Stimulated activated CD4-positive, alpha-beta T cell treated with anti-CD3 and anti-CD28 coated beads, Interleukin-2, amount 100 ng/mL, for 48 hours (primary cell): ENCODE measurements at regions not wholly inside any gene's neighbourhood (a gene's known extent, or its start where the extent isn't known, plus 50 kb on each side); places are given as distances from the start of the nearest gene placed in this dataset.

ENCODE experiments used
- DNase-seq, 2 donors: peaks; one replicate each; pipeline ENCODE4 v3.0.0-alpha.2; 2020

DNA sequence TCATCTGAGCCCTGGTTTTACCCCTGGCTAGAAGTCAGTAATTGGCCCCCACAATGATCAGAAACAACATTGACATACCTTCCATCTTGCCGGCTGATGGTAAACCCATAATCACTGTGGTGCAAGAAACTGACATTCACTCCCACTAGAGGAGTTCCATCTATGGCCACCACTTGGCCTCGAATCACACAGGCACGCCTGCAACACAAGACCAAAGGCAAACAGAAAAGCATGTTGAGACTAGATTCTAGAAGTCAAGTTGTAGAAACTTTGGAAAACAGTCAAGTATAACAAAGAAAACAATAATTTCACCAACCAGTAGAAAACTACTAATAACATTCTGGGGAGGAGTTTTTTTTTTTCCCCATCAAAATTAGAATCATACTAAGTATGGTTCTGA, 183.4 kb downstream of the SH2D1A start:
- no peak for DNase-seq

DNA sequence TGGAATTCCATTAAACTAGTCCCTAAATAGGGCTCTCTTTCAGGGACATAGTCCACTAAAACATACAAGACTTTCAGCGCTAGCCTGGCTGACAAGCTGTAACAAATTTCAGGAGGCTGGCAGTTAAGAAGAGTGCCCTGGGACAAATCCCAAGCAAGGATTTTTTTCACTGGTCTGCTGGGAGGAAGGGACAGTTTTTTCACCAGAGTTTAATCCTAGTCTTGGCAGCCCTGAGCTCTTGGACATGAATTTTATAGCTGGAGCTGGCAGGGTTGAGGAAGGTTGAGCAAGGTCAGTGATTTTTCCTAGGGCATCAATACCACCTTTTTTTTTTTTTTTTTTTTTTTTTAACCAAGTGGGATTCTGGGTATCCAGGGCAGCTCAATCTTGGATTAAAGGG, 184.4 kb downstream of the SH2D1A start:
- no peak for DNase-seq

DNA sequence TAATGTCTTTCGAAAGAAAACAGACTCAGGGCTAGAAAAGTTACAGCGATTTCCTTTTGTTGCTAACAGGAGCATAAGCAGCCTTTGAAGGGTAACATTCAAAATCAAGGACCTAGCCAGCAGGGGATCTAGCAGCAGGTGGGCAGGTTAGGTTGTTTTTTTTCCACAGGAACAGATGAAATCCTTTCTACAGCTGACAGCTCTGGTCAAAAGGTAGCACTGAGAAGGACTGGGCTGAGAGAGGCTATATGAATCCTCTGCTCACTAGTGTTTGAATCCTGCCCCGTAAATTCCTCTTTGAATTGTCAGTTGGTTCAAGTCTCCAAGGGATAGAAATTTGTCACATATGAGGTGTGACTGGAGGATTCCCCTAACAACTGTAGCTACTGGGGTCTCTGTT, 188.2 kb downstream of the SH2D1A start:
- DNase-seq = no peak

DNA sequence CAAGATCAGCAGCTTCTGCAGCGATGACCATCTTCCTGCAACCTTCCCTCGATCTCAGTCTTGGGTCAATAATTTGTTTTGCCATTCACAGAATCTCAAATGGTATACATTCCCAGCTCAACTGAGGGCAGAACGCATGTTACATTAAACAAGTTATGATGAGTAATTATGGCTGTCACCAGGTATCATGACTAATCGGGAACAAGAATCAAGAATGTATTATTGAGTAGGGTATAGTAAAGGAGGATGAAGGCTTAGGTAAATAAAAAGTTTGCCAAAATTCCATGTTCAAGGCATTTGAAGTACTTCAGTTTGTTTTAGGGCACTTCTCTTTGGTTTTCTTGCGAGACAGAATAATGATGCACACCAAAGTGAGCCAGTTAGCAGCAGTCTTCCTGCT, 194.1 kb downstream of the SH2D1A start:
- no peak for DNase-seq

DNA sequence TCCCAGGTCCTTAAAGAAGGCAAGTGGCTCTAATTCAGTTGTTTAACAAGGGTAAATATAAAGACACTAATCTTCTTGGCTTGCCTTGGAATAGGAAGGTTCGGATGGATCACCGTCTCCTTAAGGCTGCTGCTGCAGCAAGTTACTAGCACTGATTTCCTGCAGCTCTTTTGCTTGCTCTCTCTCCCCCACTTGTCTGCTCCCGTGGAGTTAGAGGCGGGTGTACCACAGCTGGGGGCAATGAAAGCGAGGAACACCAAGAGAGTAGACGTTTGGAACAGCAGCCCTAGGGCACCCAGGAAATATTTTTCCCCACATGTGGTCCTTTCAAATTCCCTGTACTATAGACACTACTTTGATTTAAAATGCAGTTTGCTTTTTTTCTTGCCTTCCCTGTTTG, 202.2 kb downstream of the SH2D1A start:
- no peak for DNase-seq

DNA sequence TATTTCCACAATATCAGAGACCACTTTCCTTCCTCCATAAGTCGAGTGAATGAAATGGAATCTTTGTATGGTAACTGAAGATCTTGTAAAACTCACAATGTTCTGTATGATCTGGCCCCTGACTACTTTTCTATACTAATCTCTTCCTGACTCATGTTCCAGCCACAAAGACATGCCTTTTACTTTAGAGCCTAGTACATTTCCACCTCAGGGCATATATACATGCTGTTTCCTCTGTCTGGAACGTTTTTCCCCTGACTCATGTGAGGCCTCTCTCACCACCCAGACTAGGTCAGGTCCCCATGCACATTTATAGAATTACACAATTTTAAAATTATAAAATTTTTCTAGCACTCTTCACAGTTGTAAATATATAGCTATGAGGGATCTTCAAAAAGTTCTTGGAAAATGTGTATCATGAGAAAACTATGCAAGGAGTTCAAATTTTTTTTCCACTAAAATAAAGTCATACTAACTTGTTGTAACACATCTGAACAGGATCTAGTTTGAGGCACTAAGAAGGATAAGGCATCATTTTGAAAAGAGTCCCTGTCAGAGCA, 208.8 kb downstream of the SH2D1A start:
- no peak for DNase-seq

DNA sequence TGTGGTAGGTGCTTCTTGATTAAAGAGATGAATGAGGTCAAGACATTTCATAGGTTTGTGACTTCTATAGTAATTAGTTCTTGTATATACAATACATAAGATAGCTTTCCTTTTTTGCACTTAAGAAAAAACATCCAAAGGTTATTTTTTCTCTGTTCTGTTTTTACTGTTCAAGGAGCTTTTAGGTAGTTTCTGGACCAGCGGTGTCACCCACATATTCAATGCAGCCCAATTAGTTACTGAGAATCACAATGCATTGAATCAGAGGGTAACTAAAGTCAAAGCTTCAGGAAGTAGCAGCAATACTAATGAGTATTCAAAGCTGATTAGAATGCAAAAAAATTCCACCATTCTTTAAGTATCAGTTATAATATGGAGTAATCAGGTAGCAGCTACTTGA, 211.6 kb downstream of the SH2D1A start:
- no peak for DNase-seq

DNA sequence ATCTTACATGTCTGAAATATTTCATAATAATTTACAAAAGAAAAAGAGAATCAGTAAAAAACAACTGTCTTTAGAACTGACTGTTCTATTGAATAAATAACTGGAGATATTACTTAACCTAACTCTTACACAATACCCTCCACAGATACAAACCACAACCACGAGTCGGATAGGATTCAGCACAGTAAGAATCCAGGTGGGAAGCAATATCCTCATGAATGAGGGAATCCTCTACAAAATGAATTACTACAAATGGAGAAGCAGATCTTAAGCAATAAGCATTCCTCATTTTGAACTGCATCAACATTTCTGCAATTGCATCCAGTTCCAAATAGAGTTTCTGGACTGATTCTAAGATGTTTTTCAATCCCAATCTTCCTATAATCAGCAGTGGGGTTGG, 227.1 kb downstream of the SH2D1A start:
- no peak for DNase-seq

DNA sequence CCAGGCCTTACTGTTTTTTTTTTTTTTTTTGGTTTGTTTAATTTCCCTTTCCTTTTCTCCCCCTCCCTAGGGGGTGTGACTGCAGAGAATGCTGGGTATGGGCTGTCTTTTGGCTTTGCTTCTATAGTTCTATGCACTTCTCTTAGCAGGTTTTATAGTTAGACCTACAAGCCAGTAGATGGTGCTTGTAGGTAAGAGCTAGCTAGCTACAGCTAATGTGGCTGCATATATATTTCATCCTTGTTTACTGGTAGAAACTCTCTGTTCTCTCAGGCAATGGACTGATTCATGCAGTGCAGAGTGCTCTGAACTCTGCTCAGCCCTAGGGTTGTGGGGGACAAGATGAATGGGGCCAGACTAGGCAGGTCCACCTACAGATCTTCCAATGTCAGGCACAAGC, 246.4 kb downstream of the SH2D1A start:
- no peak for DNase-seq

DNA sequence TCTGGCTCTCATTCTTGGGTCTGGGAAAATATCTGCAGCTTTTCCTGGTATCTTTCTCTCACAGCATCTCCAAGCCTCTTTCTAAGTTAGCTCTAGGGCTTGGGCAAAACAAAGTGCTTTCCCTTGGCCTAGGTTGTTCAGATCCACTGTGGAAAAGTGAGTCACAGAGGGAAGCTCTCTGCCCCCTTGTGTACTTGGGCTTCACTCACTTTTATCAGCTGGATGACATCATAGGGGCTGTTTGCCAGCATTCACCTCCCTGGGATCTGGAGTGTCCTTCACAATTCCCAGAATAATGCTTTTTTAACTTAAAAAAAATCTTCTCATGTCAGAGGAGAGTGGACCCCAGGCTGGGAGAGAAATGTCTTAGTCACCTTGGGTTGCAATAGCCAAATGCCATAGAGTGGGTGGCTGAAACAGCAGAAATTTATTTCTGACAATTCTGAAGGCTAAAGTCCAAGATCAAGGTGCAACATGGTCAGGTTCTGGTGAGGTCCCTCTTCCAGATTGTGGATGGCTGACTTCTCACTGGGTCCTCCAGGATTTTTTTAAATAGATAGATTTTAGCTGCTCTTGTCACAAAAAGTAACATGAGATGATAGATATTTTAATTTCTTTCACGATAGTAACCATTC, 247.8 kb downstream of the SH2D1A start:
- no peak for DNase-seq

DNA sequence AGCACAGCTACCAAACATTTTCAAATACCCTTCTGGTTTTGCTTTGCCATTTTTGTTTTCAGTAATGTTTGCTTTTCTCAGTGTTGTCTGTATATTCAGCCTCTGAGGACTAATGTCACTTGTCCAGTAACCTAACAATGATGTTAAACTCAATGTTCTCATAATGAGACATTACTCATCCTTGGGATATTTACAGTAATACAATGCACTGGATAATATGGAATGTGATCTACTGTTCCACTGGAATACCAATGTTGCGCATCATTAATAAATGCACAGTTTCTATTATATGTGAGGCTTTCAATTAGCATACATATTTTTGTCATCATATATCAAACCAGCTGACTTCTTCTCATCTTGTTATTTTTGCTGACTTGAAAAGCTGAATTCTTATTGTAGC, 259.1 kb downstream of the SH2D1A start:
- DNase-seq = no peak

DNA sequence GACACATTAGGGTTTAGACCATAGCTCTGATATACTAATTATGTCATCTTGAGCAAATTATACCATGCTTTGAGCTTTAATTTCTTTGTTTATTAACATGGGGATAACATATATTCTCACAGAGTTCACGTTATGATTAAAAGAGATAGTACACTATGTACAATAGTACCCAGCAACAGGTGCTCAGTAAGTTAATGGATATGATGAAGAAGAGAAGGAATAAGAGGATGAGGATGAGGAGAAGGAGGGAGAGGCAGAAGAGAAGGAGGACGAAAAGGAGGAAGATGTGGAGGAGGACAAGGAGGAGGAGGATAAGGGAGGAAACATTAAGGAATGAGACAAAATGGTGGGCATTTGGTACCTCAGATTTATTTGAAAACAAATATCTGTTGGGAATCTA, 260.4 kb downstream of the SH2D1A start:
- no peak for DNase-seq

DNA sequence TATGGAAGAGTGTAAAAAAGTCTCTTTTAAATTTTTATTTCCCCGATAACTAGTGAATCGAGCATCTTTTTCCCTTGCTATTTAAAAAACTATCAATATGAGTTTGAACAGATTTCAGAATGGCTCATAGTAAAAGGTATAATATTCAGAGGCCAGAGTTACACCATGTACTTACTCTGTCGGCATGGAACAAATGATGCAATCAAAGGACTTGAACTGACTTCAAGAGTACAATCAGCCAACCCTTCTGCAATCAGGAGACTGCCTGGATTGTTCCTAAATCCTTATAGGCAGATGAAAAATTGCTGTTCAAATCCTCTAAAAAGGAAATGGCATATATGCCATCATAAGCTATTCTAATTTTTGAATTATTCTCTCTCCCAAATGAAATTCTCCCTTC, 273.3 kb downstream of the SH2D1A start:
- DNase-seq = no peak

DNA sequence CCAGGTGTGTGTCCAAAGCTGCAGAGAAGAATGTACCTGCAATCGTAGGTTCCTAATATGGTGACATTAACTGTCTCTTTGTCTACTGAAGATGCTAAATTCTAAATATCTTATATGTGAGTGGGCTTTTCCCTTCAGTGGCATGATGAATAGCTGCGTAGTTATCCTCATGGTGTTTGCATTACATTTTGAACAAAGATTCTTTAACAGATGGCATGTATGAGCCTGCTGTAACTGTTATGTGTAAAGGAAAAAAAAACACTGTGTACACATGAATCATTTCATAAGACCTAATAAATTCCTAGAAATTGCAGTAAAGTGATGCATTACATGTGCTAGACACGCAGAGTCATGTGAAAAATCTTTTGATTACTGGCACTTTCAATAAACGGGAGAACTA, 288.0 kb downstream of the SH2D1A start:
- no peak for DNase-seq

DNA sequence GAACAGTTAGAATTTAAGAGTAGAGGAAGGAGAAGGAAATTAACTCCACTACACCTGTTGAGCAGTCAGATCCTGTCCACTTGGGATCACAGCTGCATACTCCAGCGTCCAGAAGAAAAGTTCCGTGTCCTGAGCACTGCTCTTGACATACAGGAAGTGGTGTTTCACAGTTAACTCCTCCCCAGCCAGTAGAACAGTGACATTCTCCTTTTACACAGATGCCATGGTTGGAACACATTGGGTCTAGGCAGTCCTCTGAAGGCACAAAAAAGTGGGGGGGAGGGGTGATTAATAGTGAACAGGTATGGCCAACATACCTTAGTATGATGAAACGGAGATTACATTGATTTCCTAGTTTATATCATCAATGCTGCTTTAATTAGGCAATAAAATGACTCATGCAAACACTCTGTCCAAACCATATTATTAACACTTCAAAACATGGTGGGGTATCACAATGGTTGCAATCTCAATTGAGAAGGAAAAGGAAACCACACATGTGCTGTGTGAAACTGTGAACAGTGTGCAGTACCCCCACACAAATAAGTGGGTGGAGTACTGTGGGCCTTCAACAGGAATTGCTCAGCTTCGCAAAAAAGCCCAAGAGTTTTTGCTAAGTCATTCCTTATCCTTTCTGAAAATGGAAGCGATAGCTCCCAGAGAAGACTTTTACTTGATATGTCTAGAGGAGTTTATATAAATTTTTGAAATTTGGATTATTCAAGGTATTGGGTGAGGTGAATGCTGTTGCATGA, 295.6 kb downstream of the SH2D1A start:
- DNase-seq = no peak

DNA sequence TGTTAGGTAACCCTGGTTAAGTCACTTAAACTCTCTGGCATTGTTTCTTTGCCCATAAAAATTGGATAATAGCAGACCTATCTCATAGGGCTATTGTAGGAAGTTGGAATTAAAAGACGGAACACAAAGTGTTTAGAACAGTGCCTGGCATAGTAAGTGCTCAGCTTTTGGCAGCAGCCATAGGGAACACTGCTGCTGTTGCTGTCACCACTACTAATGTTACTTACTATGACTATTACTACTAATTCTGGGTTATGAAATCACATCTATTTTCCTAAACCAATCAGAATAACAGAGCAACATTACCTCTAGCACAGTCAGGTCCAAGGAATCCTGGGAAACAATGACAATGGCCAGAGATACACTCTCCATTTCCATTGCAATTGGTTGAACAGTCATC, 300.0 kb downstream of the SH2D1A start:
- DNase-seq = no peak

DNA sequence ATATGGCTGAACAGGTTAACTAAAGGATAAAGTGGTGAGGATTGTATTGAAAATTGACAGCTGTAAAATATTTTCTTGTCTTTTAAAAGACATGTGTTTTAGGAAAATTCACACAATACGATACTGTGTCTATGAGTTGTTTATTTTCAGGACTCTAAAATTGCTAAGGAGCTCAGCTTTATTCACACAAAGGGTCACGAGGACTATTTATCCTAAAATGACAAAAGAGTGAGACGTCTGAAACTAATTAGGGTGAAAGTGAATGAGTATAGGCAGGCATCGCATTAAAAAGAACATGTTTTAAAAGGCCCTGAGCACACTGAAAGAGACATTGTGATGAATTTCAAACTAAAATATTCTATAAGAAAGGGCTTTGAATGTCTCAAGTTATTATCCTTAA, 304.7 kb downstream of the SH2D1A start:
- DNase-seq = no peak

DNA sequence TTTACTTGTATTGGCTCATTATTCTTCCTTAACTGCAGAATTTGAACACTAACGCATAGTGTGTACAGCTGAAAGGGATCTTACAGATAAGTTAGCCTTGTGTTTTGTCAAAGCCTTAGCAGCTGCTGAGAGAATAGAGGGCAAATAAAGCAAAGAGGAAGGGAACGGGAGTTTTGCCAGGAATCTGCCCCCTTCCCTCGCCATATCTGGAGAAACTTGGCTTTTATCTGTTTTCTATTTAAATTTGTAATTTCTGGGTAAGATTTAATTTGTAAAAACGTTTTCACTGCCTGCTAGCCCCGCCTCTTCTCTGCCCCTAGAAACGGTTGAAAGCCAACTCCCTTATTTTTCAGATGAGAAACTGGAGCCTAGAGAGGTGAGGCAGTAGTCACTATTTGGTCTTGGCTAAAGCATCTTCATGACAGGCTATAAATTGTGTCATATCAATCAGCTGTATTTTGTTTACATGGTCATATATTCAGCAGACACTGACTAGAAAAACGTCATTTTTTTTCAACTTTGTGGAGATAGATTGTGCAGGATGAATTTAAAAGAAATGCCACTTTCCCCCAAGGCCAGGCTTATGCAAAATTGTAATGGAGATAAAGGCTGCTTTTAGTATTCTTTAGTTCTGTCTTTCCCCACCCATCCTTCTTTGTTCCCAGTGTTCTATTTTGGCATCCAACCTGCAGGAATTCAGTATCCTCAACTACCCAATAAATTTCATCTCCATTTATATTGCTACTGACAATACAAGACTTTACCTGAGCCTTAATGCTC, 319.4 kb downstream of the SH2D1A start:
- no peak for DNase-seq

DNA sequence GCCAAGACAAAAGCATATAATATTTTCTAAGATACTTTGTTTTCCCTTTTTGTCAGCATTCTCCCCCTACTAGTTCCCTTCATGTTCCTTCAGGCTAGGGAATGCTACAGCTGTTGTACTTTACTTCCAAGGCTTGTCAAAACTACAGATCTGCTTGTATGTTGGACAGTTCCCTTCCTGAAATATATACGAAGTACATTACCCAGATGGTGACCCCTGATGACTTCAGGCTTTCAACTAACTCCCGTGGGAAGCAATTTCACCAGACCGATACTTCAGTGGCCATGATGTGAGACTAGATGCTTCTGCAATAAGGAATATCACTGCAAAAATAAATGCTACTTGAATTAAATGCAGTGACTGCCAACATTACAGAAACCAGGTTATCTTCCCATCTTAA, 332.8 kb downstream of the SH2D1A start:
- no peak for DNase-seq

DNA sequence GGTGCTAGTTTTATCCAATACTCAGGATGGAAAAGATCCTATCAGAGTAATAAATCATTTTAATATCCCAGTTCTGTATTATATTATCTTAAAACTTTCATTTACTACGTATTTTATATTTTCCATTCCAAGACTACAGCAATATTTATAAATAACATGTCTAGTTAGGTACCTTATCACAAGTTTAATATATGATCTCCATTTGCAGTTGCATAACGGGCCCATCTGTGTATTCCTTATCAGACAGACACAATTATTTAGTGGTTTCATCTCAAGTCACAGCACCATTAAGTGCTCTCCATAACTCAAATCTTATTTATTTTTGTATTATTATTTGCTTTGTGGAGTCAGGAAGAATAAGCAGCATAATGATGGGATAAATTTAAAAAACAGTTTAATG, 333.9 kb downstream of the SH2D1A start:
- no peak for DNase-seq

DNA sequence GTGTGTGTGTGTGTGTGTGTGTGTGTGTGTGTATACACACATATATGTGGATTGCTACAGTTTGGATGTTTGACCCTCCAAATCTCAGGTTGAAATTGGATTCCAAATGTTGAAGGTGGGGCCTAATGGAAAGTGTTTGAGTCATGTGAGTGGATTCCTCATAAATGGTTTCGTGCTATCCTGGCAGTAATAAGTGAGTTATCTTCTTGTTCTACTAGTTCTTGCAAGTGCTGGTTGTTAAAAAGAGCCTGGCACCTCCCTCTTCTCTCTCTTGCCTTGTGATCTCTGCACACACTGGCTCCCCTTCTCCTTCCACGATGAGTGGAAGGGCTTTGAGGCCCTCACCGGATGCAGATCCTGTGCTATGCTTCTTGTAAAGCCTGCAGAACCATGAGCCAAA, 344.1 kb downstream of the SH2D1A start:
- DNase-seq = no peak

DNA sequence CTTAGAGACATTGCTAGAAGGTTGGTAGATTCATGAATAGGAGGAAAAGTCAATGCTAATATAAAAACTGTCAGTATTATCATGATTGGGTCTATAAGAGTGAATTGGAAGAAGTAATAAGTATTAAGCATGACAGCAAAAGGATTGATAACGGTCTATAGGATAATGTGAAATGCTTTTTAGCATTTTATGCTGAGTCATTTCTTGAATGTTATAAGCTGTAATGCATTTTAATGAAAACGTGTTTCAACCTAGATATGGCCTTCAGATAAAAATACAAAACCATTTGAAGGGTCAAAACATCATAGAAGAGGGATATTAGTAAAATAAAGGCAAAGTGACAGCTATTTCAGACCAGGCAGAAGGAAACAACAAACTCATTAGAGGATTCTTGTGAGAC, 353.5 kb downstream of the SH2D1A start:
- DNase-seq = no peak

DNA sequence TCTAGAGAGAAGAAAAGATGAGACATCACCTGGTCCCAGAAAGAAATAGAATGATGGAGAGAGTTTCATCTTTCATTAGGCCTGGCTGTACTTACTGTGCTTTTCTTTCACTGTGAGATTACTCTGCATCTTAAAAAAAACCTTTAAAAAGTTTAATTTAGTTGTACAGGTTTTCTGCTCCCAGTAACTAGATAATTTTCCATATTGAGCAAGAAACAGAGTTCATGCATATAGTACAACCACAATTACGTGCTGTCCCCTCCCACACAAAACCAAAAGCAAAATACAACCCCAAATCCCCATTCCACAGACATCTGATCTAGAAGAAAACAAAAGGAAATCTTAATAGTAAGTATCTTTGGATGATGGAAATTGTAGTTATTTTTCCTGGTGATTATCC, 371.2 kb downstream of the SH2D1A start:
- DNase-seq = no peak

DNA sequence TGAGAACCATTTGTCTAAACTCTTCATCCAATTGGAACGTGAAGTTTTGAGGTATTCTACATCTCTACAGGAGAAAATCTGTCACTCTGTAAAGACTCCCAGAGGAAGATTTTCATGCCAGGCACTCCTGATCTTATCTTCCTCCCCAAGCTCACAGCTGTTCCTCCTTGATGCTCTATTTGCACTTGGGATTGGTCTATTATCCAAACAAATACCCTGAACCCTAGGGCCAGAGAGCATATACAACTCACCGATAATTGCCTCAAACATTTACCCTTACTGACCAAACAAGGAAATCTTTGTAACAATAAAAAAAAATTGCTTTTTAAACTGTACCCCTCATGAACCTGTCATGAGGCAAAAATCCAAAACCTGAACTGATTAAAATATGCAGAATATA, 372.7 kb downstream of the SH2D1A start:
- no peak for DNase-seq
